Endodermal cell (in vitro differentiated cells): ENCODE measurements at regions not wholly inside any gene's neighbourhood (a gene's known extent, or its start where the extent isn't known, plus 50 kb on each side); places are given as distances from the start of the nearest gene placed in this dataset.

Experiments used
- DNase-seq: peaks from one replicate; pipeline ENCODE4 v3.0.0-alpha.2; 2017
- H3K27ac ChIP-seq: 2 replicates; pipeline ENCODE4 v1.5.1; 2013; ENCODE audit warnings: mild to moderate bottlenecking, low read depth, low read length, moderate library complexity
- H3K27me3 ChIP-seq: 2 replicates; pipeline ENCODE4 v1.6.1; 2013; ENCODE audit warnings: mild to moderate bottlenecking, low read length, moderate library complexity; ENCODE audit not compliant: insufficient read depth, control insufficient read depth, poor library complexity, severe bottlenecking
- H3K36me3 ChIP-seq: 2 replicates; pipeline ENCODE4 v1.7.0; 2013; ENCODE audit warnings: mild to moderate bottlenecking, low read length, moderate library complexity; ENCODE audit not compliant: control insufficient read depth, insufficient read depth
- H3K4me1 ChIP-seq: one replicate; pipeline ENCODE4 v1.7.0; 2013; ENCODE audit warnings: low read length; ENCODE audit not compliant: control insufficient read depth, insufficient read depth
- H3K4me3 ChIP-seq: 2 replicates; pipeline ENCODE4 v1.5.1; 2013; ENCODE audit warnings: mild to moderate bottlenecking, low read length, moderate library complexity
- H3K9ac ChIP-seq: 2 replicates; pipeline ENCODE4 v1.6.1; 2013; ENCODE audit warnings: mild to moderate bottlenecking, low read length, moderate library complexity; ENCODE audit not compliant: poor library complexity, severe bottlenecking; ENCODE audit errors: extremely low read depth
- H3K9me3 ChIP-seq: 2 replicates; pipeline ENCODE4 v1.6.1; 2013; ENCODE audit warnings: mild to moderate bottlenecking, low read length, moderate library complexity; ENCODE audit not compliant: control insufficient read depth
- H3K27ac Mint-ChIP-seq: 2 replicates; pipeline ENCODE4 v1.8.0; 2020; ENCODE audit warnings: mixed read lengths
- H3K27me3 Mint-ChIP-seq: 2 replicates; pipeline ENCODE4 v1.8.0; 2021; ENCODE audit warnings: mild to moderate bottlenecking, mixed read lengths; ENCODE audit not compliant: insufficient read depth
- H3K36me3 Mint-ChIP-seq: 2 replicates; pipeline ENCODE4 v1.8.0; 2020; ENCODE audit warnings: low read depth, mixed read lengths
- H3K4me1 Mint-ChIP-seq: 2 replicates; pipeline ENCODE4 v1.8.0; 2020; ENCODE audit warnings: mixed read lengths
- H3K4me3 Mint-ChIP-seq: 2 replicates; pipeline ENCODE4 v1.8.0; 2020; ENCODE audit warnings: mild to moderate bottlenecking, moderate library complexity, mixed read lengths
- H3K9me3 Mint-ChIP-seq: 2 replicates; pipeline ENCODE4 v1.8.0; 2020; ENCODE audit warnings: mild to moderate bottlenecking, mixed read lengths
- CTCF ChIP-seq: fragments of 200-600 bp; sonication (generic); conservative IDR thresholded peaks from 2 replicates; pipeline ENCODE4 v1.5.0; 2021; ENCODE audit warnings: antibody characterized with exemption, mild to moderate bottlenecking
- WGBS, 2 experiments: methylation state at CpG; one replicate each; pipeline versions ENCODE4 v1.1.5 to v1.1.7; 2013; ENCODE audit warnings: missing lambda C conversion rate in 2 of 2, mixed read lengths in 1 of 2; ENCODE audit not compliant: insufficient coverage in 1 of 2, insufficient read length in 1 of 2; 5-methylcytosine and 5-hydroxymethylcytosine counted together

GRCh38 chr4:1575418-1576303, 108.5 kb downstream of the FAM53A start:
- DNase-seq: peak; percentile 55
- H3K4me3 ChIP-seq: no peak overlapping the region
- no peaks in the 10 kb centered on the region for H3K9me3 ChIP-seq
- H3K27me3 ChIP-seq: peaks cover 13% of the 10 kb centered on the region
- no peaks in the 10 kb centered on the region for H3K36me3 ChIP-seq
- peaks cover 7% of the 10 kb centered on the region for H3K4me1 ChIP-seq
- Mint-ChIP-seq H3K36me3 (no peaks in the 10 kb centered on the region), H3K27ac (no peak overlapping the region), H3K27me3 (peaks cover 2% of the 10 kb centered on the region), H3K9me3 (peaks cover 3% of the 10 kb centered on the region), H3K4me3 (no peak overlapping the region), H3K4me1 (peaks cover 18% of the 10 kb centered on the region)
- no peak overlapping the region for H3K27ac ChIP-seq
- TF ChIP-seq CTCF: peak; percentile 42
- WGBS, 2 experiments: 90 to 92% methylated on average over 14 to 20 of the region's 20 CpGs
- no peak overlapping the region for H3K9ac ChIP-seq

- DNase-seq: peak; percentile 41
- 89 to 92% methylated on average over 16 to 20 of the region's 20 CpGs for WGBS, 2 experiments
- no peak overlapping the region for H3K4me3 ChIP-seq
- no peak overlapping the region for H3K4me3 Mint-ChIP-seq
- H3K27me3 Mint-ChIP-seq: peaks cover 2% of the 10 kb centered on the region
- H3K9me3 Mint-ChIP-seq: peaks cover 3% of the 10 kb centered on the region
- H3K36me3 ChIP-seq: no peaks in the 10 kb centered on the region
- no peak overlapping the region for H3K27ac Mint-ChIP-seq
- H3K36me3 Mint-ChIP-seq: no peaks in the 10 kb centered on the region
- no peak overlapping the region for H3K9ac ChIP-seq
- peaks cover 7% of the 10 kb centered on the region for H3K4me1 ChIP-seq
- H3K27ac ChIP-seq: no peak overlapping the region
- TF ChIP-seq CTCF: no peak
- peaks cover 11% of the 10 kb centered on the region for H3K27me3 ChIP-seq
- no peaks in the 10 kb centered on the region for H3K9me3 ChIP-seq
- H3K4me1 Mint-ChIP-seq: peaks cover 21% of the 10 kb centered on the region
Measured at GRCh38 chr4:1574601-1575417, 109.3 kb downstream of the FAM53A start.

DNA sequence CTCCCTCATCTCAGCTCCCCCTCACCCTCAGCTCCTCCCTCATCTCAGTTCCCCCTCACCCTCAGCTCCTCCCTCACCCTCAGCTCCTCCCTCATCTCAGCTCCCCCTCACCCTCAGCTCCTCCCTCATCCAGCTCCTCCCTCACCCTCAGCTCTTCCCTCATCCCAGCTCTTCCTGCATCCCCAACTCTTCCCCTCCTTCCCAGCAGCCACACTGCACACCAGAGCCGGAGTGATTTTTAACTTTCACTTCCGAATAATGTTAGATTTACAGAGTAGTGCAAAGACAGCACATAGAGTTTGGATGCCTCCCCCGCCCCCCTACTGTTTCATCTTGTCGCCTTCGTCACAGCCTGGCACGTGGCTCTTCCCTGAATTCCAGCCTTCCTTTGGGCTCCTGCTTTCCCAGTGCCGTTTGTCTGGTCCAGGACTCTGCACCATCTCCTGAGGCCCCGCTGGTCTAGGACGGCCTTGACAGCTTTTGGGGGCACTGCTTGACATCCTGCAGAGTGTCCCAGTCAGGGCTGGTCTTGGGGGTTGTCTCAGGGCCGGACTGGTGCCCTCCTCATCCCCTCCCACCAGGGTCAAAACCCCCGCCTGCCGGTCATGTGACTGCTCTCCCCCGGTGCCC, 110.2 kb downstream of the FAM53A start:
- H3K36me3 Mint-ChIP-seq: no peaks in the 10 kb centered on the region
- H3K9me3 Mint-ChIP-seq: peaks cover 3% of the 10 kb centered on the region
- H3K27ac Mint-ChIP-seq: no peak overlapping the region
- H3K4me1 ChIP-seq: peaks cover 7% of the 10 kb centered on the region
- H3K27ac ChIP-seq: no peak overlapping the region
- peaks cover 2% of the 10 kb centered on the region for H3K27me3 Mint-ChIP-seq
- H3K4me3 Mint-ChIP-seq: no peak overlapping the region
- WGBS, 2 experiments: 82 to 84% methylated on average over 9 to 13 of the region's 13 CpGs
- H3K9me3 ChIP-seq: no peaks in the 10 kb centered on the region
- H3K36me3 ChIP-seq: no peaks in the 10 kb centered on the region
- no peak for TF ChIP-seq CTCF
- DNase-seq: peak; percentile 40
- no peak overlapping the region for H3K9ac ChIP-seq
- H3K4me3 ChIP-seq: no peak overlapping the region
- peaks cover 4% of the 10 kb centered on the region for H3K27me3 ChIP-seq
- H3K4me1 Mint-ChIP-seq: peaks cover 22% of the 10 kb centered on the region
